ENCODE measurements at regions not wholly inside any gene's neighbourhood (a gene's known extent, or its start where the extent isn't known, plus 50 kb on each side); places are given as distances from the start of the nearest gene placed in this dataset.
A peak's percentile ranks its signal among the peaks of the same experiment; 100 is the strongest.

- DNase-seq (ENCODE audit: low read depth in 4 of 4, low spot score in 2 of 4), result no peak
Observed at GRCh38 chr9:85215416-85215815, 526.3 kb downstream of the AGTPBP1 start.

GRCh38 chr9:85213650-85214607, 527.8 kb downstream of the AGTPBP1 start:
- no peak for DNase-seq (ENCODE audit: low read depth in 4 of 4, low spot score in 2 of 4)

GRCh38 chr9:85212887-85213286, 528.9 kb downstream of the AGTPBP1 start:
- no peak for DNase-seq (ENCODE audit: low read depth in 4 of 4, low spot score in 2 of 4)

- DNase-seq (ENCODE audit: low read depth in 4 of 4, low spot score in 2 of 4), result no peak
Observed at GRCh38 chr9:85212209-85212608, 529.5 kb downstream of the AGTPBP1 start.

DNA sequence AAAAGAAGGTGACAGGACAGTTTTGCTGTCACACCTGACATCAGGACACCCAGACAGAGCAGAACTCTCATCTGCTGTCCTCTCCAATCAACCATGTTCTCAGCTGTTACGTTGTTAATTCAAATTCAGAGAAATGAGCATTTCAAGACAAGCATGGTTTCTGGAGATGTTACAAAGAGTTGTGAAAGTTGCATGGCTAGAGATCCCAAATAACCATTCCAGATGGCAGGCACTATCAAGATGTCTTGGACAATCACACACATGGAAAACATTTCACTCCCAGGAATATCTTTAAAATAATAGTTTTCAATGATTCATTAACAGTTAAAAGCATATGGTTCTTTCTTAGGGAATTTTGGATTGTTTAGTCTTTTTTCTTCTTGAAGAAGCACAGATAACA, 533.1 kb downstream of the AGTPBP1 start:
- DNase-seq (ENCODE audit: low read depth in 4 of 4, low spot score in 2 of 4), result no peak

DNA sequence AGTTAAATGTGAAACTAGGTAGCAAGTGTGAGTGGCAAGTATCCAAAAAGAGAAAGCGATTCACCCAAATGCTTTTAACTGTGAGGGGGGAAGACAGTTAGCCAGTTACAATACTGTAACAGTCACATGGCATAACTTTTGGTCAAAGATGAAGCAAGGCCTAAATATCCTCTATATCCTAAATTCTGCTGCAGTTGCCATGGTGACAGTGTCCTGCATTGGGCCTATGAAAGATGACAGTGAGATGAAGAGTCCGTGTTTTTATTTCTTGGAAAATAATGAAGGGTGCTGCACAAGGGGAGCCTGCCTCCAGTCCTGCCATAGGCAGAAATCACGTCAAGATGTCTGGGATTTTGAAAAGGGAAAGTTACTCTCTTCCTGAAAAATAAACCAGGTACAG, 534.6 kb downstream of the NTRK2 start:
- DNase-seq (ENCODE audit: low read depth in 4 of 4, low spot score in 2 of 4), result no peak

GRCh38 chr9:85202596-85202995, 533.1 kb downstream of the NTRK2 start:
- no peak for DNase-seq (ENCODE audit: low read depth in 4 of 4, low spot score in 2 of 4)

DNA sequence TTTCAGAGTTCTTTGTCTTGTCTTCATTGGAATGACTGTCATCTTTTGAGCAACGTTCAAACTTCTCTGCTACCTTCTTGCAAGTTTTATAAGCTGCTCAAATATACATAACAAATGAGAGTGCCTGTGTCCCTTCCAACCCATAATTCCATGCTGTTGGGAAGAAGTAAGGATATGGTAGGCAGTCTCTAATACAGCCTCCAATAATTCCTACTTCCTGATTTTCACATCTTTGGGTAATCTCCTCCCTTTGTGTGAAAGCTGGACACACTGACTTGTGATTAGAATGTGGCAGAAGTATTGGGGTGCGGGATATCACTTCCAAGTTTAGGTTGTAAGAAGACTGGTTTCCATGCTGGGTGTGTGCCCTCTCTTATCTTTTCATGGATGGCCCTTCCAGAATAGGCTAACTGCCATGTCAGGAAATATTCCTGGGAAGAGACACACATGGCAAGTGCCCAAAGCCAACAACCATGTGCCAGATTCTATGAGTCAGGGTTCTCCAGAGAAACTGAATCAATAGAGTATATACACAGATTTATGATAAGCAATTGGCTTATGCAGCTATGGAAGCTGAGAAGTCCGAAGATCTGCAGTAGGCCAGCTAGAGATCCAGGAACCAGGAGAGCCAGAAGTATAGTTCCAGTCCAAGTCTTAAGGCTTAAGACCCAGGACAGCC, 531.3 kb downstream of the NTRK2 start:
- no peak for DNase-seq (ENCODE audit: low read depth in 4 of 4, low spot score in 2 of 4)

GRCh38 chr9:85199866-85200495, 530.5 kb downstream of the NTRK2 start:
- no peak for DNase-seq (ENCODE audit: low read depth in 4 of 4, low spot score in 2 of 4)

DNA sequence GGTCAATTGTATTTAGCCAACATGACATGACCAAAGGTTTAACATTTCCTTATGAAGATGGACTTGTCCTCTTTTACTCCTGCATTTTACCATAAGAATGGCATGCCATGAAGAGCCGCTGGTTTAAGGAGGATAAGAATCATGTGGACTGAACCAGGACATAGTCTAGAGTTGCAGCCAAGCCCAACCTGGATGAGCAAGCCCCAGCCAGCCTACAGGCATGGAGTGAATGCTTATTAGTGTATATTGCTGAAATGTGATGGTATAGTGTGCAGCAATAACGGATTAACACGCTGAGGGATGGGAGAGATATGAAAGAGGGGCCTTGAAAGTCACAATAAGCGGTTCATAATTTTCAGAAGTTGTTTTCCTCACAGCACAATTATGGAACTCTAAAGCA, 523.2 kb downstream of the NTRK2 start:
- DNase-seq (ENCODE audit: low read depth in 4 of 4, low spot score in 2 of 4), result no peak

DNA sequence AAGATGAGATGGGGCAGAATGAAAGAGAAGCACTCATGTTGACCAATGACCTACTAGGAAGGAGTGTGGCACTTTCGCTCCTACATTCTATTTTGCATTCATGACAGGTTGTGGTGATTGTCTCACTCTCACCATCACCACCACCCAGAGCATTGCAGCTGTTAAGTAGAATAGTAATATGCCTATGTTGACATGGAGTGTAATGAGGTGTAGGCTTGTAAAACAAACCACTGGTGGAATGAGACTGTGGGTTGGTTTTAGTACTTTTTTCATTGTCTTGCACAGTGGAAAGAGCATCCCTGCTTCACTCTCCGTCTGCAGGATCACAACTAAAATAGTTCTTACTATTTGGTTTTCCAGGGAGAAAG, 516.7 kb downstream of the NTRK2 start:
- no peak for DNase-seq (ENCODE audit: low read depth in 4 of 4, low spot score in 2 of 4)

- no peak for DNase-seq (ENCODE audit: low read depth in 4 of 4, low spot score in 2 of 4)
Observed at GRCh38 chr9:85185486-85186217, 516.1 kb downstream of the NTRK2 start.

DNA sequence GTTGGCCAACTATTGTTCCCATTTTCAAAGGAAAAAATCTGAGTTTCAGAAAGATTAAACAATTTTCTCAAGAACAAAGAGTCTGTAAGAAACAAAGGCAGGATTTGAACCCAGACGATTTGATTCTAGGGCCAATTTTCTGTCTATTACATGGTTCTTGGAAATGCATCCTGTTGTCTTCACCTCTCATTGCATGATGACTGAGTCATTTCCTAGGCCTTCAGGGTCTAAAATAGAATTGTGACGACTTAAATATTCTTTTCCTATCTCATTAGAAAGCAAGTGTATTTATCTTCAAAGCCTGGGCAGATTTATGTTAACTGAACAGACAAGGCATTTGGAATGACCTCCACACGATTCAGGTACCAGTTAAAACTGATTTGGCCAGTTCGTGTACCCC, 512.9 kb downstream of the NTRK2 start:
- no peak for DNase-seq (ENCODE audit: low read depth in 4 of 4, low spot score in 2 of 4)

GRCh38 chr9:85178474-85178873, 508.9 kb downstream of the NTRK2 start:
- DNase-seq (ENCODE audit: low read depth in 4 of 4, low spot score in 2 of 4), result peak in 3 of 4 donors; percentile 37 to 53 (median 51)

GRCh38 chr9:85173967-85174366, 504.4 kb downstream of the NTRK2 start:
- no peak for DNase-seq (ENCODE audit: low read depth in 4 of 4, low spot score in 2 of 4)

- DNase-seq (ENCODE audit: low read depth in 4 of 4, low spot score in 2 of 4), result no peak
Observed at GRCh38 chr9:85172001-85172978, 502.8 kb downstream of the NTRK2 start.

- no peak for DNase-seq (ENCODE audit: low read depth in 4 of 4, low spot score in 2 of 4)
Observed at GRCh38 chr9:85171163-85171562, 501.6 kb downstream of the NTRK2 start.

DNA sequence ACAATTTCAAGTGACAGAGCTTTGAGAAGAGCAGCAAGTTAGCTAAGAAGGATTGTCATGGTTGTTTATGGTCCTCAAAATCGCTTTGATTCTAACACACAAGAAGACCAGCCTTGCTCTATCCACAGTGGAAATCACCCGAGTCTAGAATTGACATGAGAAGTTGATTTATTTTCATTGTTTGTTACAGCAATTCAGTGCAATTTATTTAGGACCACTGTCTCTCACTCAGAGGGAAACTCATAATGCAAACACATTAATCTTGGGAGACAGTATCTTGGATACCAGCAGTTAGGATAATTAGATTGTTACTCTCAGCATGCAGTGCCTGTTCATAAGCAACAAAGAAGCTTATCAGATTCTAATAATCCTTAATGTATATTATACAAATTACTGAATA, 498.9 kb downstream of the NTRK2 start:
- DNase-seq (ENCODE audit: low read depth in 4 of 4, low spot score in 2 of 4), result no peak

GRCh38 chr9:85167146-85167545, 497.6 kb downstream of the NTRK2 start:
- DNase-seq (ENCODE audit: low read depth in 4 of 4, low spot score in 2 of 4), result no peak

- no peak for DNase-seq (ENCODE audit: low read depth in 4 of 4, low spot score in 2 of 4)
Observed at GRCh38 chr9:85163825-85164224, 494.3 kb downstream of the NTRK2 start.

All from left renal cortex interstitium (tissue), 4 donors.